ENCODE measurements at regions not wholly inside any gene's neighbourhood (a gene's known extent, or its start where the extent isn't known, plus 50 kb on each side); places are given as distances from the start of the nearest gene placed in this dataset.

GRCh38 chr13:21319869-21320641 is 139.0 kb downstream of the ZDHHC20 start:
- DNase-seq, result no peak

GRCh38 chr13:21320642-21321034 is 138.5 kb downstream of the ZDHHC20 start:
- no peak for DNase-seq

- no peak for DNase-seq
Observed at GRCh38 chr13:21321269-21321668, 137.8 kb downstream of the ZDHHC20 start.

GRCh38 chr13:21322327-21322965 is 136.7 kb downstream of the ZDHHC20 start:
- DNase-seq, result no peak

Data from stimulated activated CD4-positive, alpha-beta T cell treated with anti-CD3 and anti-CD28 coated beads, Interleukin-4, amount 100 ng/mL, for 4 hours (primary cell).